ENCODE measurements at regions not wholly inside any gene's neighbourhood (a gene's known extent, or its start where the extent isn't known, plus 50 kb on each side); places are given as distances from the start of the nearest gene placed in this dataset.

- TF ChIP-seq REST (IDR thresholded peaks at IDR 0.05; ENCODE audit: low read depth), result no peak
Measured at GRCh38 chr4:181484396-181484795, 758.8 kb upstream of the TENM3 start (continued).

- H3K4me1 ChIP-seq (ENCODE audit: control insufficient read depth in 1 of 2, insufficient read depth in 2 of 2, low read length in 2 of 2), result no peaks in the 10 kb centered on the region
- RAD21 ChIA-PET (ENCODE audit: low non-redundant PET in 1 of 2, low total read pairs in 2 of 2, uncharacterized antibody in 2 of 2, unreplicated experiment in 2 of 2), result no interaction called here
- intact Hi-C loops (cut with micrococcal nuclease), result no loop called here
- CTCF ChIA-PET, result no interaction called here
- POLR2A ChIA-PET, result no interaction called here
- TF ChIP-seq SP1 (IDR thresholded peaks at IDR 0.05; ENCODE audit: low read depth) (no peak), YY1 (IDR thresholded peaks at IDR 0.05; ENCODE audit: extremely low read depth, insufficient replicate concordance, low read depth, low read length) (no peak), JUND (IDR thresholded peaks at IDR 0.05) (no peak), ZNF274 (IDR thresholded peaks at IDR 0.05; ENCODE audit: low read depth, low read length) (no peak), POLR2AphosphoS5 (IDR thresholded peaks at IDR 0.05; ENCODE audit: low read depth, low read length) (no peak), CTCF (IDR thresholded peaks at IDR 0.05 in 2 of 3, conservative IDR thresholded peaks at IDR 0.05 in 1 of 3; ENCODE audit: borderline replicate concordance in 1 of 3, insufficient read depth in 1 of 3, low read depth in 2 of 3, low read length in 2 of 3) (no peak), ATF3 (IDR thresholded peaks at IDR 0.05) (no peak), ZBTB33 (IDR thresholded peaks at IDR 0.05; ENCODE audit: extremely low read depth, insufficient replicate concordance, low read length) (no peak), EZH2 (IDR thresholded peaks at IDR 0.05) (no peak), ELF1 (IDR thresholded peaks at IDR 0.05; ENCODE audit: borderline replicate concordance, low read depth) (no peak), EZH2phosphoT487 (IDR thresholded peaks at IDR 0.05; ENCODE audit: borderline replicate concordance) (no peak), EGR1 (IDR thresholded peaks at IDR 0.05; ENCODE audit: low read depth) (no peak), CBX3 (IDR thresholded peaks at IDR 0.05; ENCODE audit: low read depth) (no peak)
- no peaks in the 10 kb centered on the region for H3K9me3 ChIP-seq (ENCODE audit: control insufficient read depth in 1 of 2, insufficient read depth in 1 of 2, low read depth in 1 of 2, low read length in 2 of 2)
- H2AFZ ChIP-seq (ENCODE audit: low read depth, low read length, poor library complexity, severe bottlenecking), result no peak overlapping the region
- no peaks in the 10 kb centered on the region for H3K36me3 ChIP-seq (ENCODE audit: control insufficient read depth in 1 of 2, insufficient read depth in 2 of 2, low read length in 2 of 2)
- no peak overlapping the region for H3K27ac ChIP-seq (ENCODE audit: low read depth, low read length)
- H3K4me2 ChIP-seq (ENCODE audit: low read length), result no peak overlapping the region
- H3K4me3 ChIP-seq (replicated peaks in 1 of 2; ENCODE audit: low read depth in 1 of 2, low read length in 2 of 2), result no peak overlapping the region
- DNase-seq (ENCODE audit: low read depth, low spot score) (no peak), ATAC-seq (no peak)
- no peaks in the 10 kb centered on the region for H3K79me2 ChIP-seq (ENCODE audit: insufficient read depth, low read length)
- no peaks in the 10 kb centered on the region for H3K9me2 ChIP-seq (ENCODE audit: insufficient read depth)
- no peak overlapping the region for H3K9ac ChIP-seq (ENCODE audit: low read length)
- BruUV-seq (replicated peaks), result no TSS peak
- H4K20me1 ChIP-seq (ENCODE audit: insufficient read depth), result no peaks in the 10 kb centered on the region
- H3K27me3 ChIP-seq (ENCODE audit: insufficient read depth, low read length), result peaks cover 12% of the 10 kb centered on the region; the same call in 1 of the 2 replicates
Measured at GRCh38 chr4:181488926-181489325, 754.3 kb upstream of the TENM3 start.

All from HCT116 (cell line).